ACC112 (cell line): ENCODE measurements at regions not wholly inside any gene's neighbourhood (a gene's known extent, or its start where the extent isn't known, plus 50 kb on each side); places are given as distances from the start of the nearest gene placed in this dataset.
"Not testable (repeated sequence)": the region's sequence is repeated elsewhere in the genome, so short reads cannot be mapped to it uniquely, and the experiment has no call there.

Experiments used
- H2AFZ ChIP-seq: fragments of 200-600 bp; sonication (generic); one replicate; pipeline ENCODE4 v1.6.0; 2017; ENCODE audit warnings: antibody characterized with exemption, low read length; ENCODE audit not compliant: unreplicated experiment
- H3K27ac ChIP-seq: fragments of 200-600 bp; sonication (generic); 2 replicates; pipeline ENCODE4 v1.5.1; 2014; ENCODE audit warnings: low read depth, mild to moderate bottlenecking, antibody characterized with exemption, low read length, moderate library complexity
- H3K27me3 ChIP-seq: fragments of 200-600 bp; sonication (generic); 2 replicates; pipeline ENCODE4 v1.6.1; 2014; ENCODE audit warnings: mild to moderate bottlenecking, antibody characterized with exemption, low read length, moderate library complexity, mixed read lengths; ENCODE audit not compliant: insufficient read depth
- H3K36me3 ChIP-seq: fragments of 200-600 bp; sonication (generic); 2 replicates; pipeline ENCODE4 v1.6.1; 2016; ENCODE audit warnings: mild to moderate bottlenecking, antibody characterized with exemption, low read length, moderate library complexity, mixed read lengths; ENCODE audit not compliant: insufficient read depth
- H3K4me1 ChIP-seq: fragments of 200-600 bp; sonication (generic); one replicate; pipeline ENCODE4 v1.6.1; 2016; ENCODE audit warnings: low read length, mixed read lengths; ENCODE audit not compliant: insufficient read depth, unreplicated experiment, control insufficient read depth
- H3K4me3 ChIP-seq: fragments of 200-600 bp; sonication (generic); 2 replicates; pipeline ENCODE4 v1.5.1; 2014; ENCODE audit warnings: mild to moderate bottlenecking, low read depth, low read length
- H3K79me2 ChIP-seq: fragments of 200-600 bp; sonication (generic); one replicate; pipeline ENCODE4 v1.6.0; 2016; ENCODE audit warnings: low read length; ENCODE audit not compliant: control insufficient read depth, unreplicated experiment, insufficient read depth

DNA sequence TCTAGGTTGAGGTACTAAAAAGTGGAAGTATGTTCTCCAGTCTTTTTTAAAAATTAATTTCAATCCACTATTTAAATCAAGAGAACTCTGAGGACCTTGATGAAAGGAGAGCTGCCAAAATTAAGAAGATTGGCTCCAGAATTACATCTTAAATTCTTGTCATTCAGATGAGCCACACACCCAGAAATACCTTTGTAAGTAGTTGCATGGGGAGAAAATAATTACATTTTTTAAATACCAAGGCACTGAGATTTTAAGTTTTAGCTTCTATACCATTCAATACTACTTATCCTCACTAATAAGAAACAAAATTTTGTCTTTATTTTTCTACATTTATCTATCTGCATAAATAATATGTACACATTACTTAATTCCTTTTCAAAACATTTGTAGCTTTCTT, 1132.8 kb downstream of the OTOL1 start:
- Histone ChIP-seq H3K4me3 (no peak overlapping the region), H3K27me3 (no peaks in the 10 kb centered on the region), H3K27ac (no peak overlapping the region), H3K79me2 (no peaks in the 10 kb centered on the region), H3K36me3 (no peaks in the 10 kb centered on the region), H3K4me1 (no peaks in the 10 kb centered on the region), H2AFZ (no peak overlapping the region)

DNA sequence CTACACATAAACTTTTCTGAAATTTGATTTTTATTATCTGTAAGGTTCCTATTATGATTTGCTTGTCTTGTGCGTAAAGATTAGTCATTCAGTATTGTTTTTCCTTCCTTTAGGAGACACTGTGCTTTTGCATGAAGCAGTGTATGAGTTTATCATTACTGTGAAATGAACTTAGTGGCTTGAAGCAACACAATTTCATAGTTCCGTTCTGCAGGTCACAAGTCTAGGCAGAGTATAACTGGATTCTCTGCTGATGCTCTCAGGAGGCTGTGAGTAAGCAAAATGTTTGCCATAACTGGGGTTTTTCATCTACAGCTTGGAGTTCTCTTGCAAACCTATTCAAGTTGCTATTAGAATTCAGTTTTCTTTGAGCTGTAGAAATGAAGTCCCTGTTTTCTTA, 1136.1 kb downstream of the OTOL1 start:
- Histone ChIP-seq H3K4me1 (no peaks in the 10 kb centered on the region), H2AFZ (no peak overlapping the region), H3K27ac (no peak overlapping the region), H3K4me3 (no peak overlapping the region), H3K79me2 (no peaks in the 10 kb centered on the region), H3K27me3 (no peaks in the 10 kb centered on the region), H3K36me3 (no peaks in the 10 kb centered on the region)

DNA sequence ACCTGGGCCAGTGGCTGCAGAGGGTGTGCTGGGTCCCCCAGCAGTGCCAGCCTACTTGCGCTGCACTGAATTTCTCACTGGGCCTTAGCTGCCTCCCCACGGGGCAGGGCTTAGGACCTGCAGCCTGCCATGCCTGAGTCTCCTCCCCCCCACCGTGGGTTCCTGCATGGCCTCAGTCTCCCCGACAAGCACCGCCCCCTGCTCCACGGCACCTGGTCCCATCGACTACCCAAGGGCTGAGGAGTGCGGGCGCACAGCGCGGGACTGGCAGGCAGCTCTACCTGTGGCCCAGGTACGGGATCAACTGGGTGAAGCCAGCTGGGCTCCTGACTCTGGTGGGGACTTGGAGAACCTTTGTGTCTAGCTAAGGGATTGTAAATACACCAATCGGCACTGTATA, 1143.6 kb downstream of the OTOL1 start:
- not testable (repeated sequence) for H3K36me3 ChIP-seq, H3K27me3 ChIP-seq, H3K79me2 ChIP-seq, H3K4me1 ChIP-seq, H3K27ac ChIP-seq, H2AFZ ChIP-seq, H3K4me3 ChIP-seq

DNA sequence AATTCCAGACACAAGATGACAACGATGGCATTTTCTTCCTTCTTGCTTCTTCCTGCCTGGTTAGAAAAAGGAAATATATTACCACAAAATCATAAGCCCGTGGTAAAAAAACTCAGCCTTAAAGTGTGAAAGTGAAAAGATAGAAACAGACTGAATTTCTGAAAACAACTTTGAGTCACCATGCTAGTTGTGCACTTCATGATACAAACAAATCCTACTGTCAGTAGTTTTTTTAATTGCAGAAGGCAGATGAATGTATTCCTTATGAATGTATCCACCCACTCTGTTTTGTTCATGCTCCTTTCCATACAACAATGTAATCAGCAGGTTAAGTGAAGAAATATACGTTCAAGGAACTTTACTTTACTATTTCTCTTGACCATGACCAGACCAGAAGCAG, 1144.7 kb downstream of the OTOL1 start:
- H3K4me3 ChIP-seq: no peak overlapping the region
- H3K36me3 ChIP-seq: no peaks in the 10 kb centered on the region
- no peak overlapping the region for H2AFZ ChIP-seq
- no peaks in the 10 kb centered on the region for H3K27me3 ChIP-seq
- no peaks in the 10 kb centered on the region for H3K4me1 ChIP-seq
- H3K79me2 ChIP-seq: no peaks in the 10 kb centered on the region
- no peak overlapping the region for H3K27ac ChIP-seq

DNA sequence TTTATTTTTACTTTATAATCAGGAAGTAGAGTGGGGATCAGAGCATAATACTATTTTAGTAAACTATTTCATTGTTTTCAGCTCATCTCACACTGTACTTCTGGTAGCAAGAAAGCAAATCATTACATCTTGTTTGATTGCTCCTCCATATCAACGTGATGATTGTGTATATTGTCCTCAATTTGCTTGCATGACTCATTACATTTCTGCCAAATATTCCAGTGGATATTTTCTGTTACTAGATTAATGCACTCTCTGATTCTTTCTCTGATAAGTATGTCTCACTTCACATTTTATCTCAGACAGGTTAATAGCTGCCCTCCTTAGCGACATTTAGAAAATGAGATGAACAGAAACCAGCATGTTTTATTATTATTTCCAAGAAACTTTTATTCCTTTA, 1145.3 kb downstream of the OTOL1 start:
- no peak overlapping the region for H3K4me3 ChIP-seq
- no peaks in the 10 kb centered on the region for H3K36me3 ChIP-seq
- H3K27ac ChIP-seq: no peak overlapping the region
- H2AFZ ChIP-seq: no peak overlapping the region
- no peaks in the 10 kb centered on the region for H3K79me2 ChIP-seq
- no peaks in the 10 kb centered on the region for H3K4me1 ChIP-seq
- no peaks in the 10 kb centered on the region for H3K27me3 ChIP-seq

DNA sequence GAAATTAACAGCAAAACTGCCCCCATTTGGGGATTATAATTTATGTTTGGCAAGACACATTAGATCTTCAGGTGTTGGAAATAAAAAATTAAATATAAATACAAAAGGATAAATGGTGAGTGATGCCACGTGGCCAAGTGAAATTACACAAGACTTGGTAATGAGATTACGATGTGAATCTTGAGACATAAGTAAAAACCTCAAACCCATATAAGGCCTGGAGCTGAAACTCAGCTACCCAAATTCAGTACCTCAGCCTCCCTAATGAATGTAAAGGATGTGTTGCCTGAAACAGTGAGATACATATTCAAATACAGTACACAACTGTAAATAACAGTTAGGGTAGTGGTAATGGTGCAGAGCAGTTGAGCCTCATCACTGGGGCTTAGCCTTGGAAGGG, 1146.6 kb downstream of the OTOL1 start:
- Histone ChIP-seq H3K79me2 (no peaks in the 10 kb centered on the region), H3K27ac (no peak overlapping the region), H3K4me3 (no peak overlapping the region), H3K27me3 (no peaks in the 10 kb centered on the region), H3K4me1 (no peaks in the 10 kb centered on the region), H3K36me3 (no peaks in the 10 kb centered on the region), H2AFZ (no peak overlapping the region)

DNA sequence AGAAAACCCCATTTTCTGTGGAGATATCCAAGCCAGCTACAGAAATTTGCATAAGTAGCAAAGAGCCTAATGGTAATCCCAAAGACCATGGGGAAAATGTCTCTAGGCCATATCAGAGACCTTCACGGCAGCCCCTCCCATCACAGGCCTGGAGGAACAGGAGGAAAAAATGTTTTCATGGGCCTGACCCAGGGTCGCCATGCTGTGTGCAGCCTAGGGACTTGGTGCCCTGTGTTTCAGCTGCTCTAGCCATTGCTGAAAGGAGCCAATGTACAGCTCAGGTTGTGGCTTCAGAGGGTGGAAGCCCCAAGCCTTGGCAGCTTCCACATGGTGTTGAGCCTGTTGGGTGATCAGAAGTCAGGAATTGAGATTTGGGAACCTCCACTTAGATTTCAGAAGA, 1150.7 kb downstream of the OTOL1 start:
- H2AFZ ChIP-seq: no peak overlapping the region

DNA sequence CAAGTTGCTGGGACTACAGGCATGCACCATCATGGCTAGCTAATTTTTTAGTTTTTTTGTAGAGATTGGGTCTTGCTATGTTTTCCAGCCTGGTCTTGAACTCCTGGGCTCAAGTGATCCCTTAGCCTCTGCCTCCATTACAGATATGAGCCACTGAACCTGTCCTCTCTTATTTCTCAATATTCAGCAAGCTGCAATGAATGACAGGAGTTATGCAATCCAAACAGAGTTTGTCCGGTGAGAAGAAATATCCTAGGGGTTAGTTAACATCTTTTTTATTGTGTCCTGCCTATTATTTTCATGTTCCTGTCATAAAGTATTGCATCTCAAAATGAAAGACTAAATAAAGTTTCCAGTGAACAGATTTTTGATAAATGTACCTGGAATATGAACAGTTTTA, 1161.4 kb downstream of the OTOL1 start:
- Histone ChIP-seq H2AFZ (no peak overlapping the region), H3K27me3 (no peaks in the 10 kb centered on the region), H3K4me1 (no peaks in the 10 kb centered on the region), H3K4me3 (no peak overlapping the region), H3K36me3 (no peaks in the 10 kb centered on the region), H3K27ac (no peak overlapping the region), H3K79me2 (no peaks in the 10 kb centered on the region)

More for the DNA sequence above, 1150.7 kb downstream of the OTOL1 start:
- no peaks in the 10 kb centered on the region for H3K36me3 ChIP-seq
- H3K4me1 ChIP-seq: no peaks in the 10 kb centered on the region
- no peaks in the 10 kb centered on the region for H3K27me3 ChIP-seq
- H3K79me2 ChIP-seq: no peaks in the 10 kb centered on the region
- no peak overlapping the region for H3K27ac ChIP-seq
- no peak overlapping the region for H3K4me3 ChIP-seq

DNA sequence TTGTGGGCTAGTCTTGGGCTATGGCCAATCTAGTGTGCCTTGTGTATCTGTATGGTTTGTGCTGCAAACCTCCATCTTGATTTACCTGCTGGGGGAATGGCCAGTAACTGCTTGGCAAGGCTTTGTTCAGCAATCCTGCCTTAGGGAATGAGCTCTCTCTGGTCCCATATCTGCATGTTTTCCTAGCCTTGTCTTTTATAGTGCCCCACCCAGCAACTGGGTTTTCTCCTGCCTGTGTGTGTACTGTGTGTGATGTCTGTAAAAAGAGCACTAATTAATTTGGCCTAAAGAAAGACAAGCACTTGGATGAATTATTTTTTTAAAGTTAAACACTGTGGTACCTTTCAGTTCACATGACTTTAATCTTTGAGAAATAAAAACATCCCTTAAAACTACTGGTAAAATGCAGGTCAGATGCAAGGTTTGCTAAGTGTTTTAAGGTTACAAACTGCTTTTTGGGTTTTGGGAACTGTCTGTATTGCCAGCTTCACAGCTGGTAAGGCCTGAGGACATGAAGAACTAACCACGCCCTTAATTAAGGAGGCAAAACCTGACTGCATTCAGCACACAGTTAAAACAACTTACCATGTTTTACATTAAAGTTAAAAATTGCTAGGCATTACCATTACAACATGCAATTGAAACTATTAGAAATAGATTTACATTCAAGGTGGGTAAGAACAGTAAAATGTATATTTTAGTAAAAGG, 1169.2 kb downstream of the OTOL1 start:
- Histone ChIP-seq H2AFZ (no peak overlapping the region), H3K4me3 (no peak overlapping the region), H3K27me3 (no peaks in the 10 kb centered on the region), H3K36me3 (no peaks in the 10 kb centered on the region), H3K79me2 (no peaks in the 10 kb centered on the region), H3K27ac (no peak overlapping the region), H3K4me1 (no peaks in the 10 kb centered on the region)

DNA sequence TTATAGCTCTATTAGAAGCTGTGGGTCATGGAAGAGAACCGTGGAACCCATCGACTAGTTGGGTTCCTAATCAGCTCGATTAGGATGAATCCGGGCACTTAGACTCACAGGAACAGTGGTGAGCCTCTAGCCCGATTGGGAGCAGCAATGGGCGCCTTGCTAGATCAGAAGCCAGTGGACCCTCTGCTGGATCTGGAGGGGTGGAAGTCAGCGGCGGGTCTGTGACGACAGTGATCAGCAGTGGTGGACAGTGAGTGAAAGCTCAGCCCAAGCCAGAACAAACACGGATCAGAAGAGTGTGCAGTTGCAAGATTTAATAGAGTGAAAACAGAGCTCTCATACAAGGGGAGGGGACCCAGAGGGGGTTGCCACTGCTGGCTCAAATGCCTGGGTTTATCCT, 1170.2 kb downstream of the OTOL1 start:
- Histone ChIP-seq H3K27ac (no peak overlapping the region), H3K79me2 (no peaks in the 10 kb centered on the region), H3K36me3 (no peaks in the 10 kb centered on the region), H3K4me1 (no peaks in the 10 kb centered on the region), H3K4me3 (no peak overlapping the region), H3K27me3 (no peaks in the 10 kb centered on the region), H2AFZ (no peak overlapping the region)

DNA sequence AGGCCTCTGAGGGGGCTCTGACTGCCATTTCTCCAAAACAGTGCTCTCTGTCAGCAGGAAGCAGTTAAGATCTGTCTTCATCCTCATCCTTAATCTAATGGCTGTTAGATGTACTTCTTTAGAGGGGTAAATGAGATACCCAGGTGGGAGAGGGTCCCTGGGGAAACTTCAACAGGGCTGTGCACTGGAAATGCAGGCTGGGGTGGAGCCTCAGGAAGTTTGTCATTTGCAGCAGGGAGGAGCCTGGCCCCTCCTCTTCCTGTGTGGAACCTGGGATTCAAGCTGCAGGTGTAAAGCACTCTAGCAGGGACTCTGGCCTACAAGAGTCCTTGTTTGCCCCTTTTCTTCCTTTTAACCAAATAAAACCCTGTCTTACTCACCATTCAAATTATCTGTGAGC, 1173.6 kb downstream of the OTOL1 start:
- Histone ChIP-seq H3K4me1 (no peaks in the 10 kb centered on the region), H3K36me3 (no peaks in the 10 kb centered on the region), H3K79me2 (no peaks in the 10 kb centered on the region), H3K27ac (no peak overlapping the region), H2AFZ (no peak overlapping the region), H3K4me3 (no peak overlapping the region), H3K27me3 (no peaks in the 10 kb centered on the region)
